ENCODE measurements at regions not wholly inside any gene's neighbourhood (a gene's known extent, or its start where the extent isn't known, plus 50 kb on each side); places are given as distances from the start of the nearest gene placed in this dataset.

DNA sequence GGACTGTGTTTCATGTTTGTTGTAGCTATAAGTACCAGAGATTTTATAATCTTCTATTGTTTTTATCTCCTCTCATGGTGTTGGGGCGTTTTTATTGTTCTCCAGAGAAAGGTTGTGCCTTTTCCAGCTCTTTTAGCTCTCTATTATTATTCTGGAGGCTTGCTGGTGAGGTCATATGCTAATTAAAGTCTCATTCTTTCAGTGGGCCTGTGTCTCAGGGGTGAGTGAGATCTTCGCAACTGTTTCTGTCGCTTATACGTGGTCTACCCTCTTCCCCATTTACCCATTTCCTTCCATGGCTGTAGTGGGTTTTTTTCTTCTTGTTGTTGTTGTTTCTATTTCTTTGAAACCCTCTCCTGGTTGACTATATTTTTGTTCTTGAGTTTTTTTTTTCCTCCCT, 584.9 kb downstream of the TMEM182 start:
- H3K79me2 ChIP-seq (ENCODE audit: insufficient read depth, low read length): no peaks in the 10 kb centered on the region
- H3K56ac ChIP-seq (ENCODE audit: insufficient read length, low read depth, low read length): no peak overlapping the region
- Mint-ChIP-seq H3K27ac (peak overlapping the region in 1 of 3 experiments; percentile 27; a peak in 1 of 7 replicates), H3K27me3 (ENCODE audit: low read depth) (no peaks in the 10 kb centered on the region), H3K9me3 (peaks cover 3 to 5% of the 10 kb centered on the region in 2 experiments; a peak in 2 of 5 replicates), H3K36me3 (ENCODE audit: insufficient read depth in 1 of 3, low read depth in 3 of 3) (no peaks in the 10 kb centered on the region; a peak in 1 of 7 replicates), H3K4me3 (peak overlapping the region in 1 of 2 experiments; percentile 14; a peak in 1 of 5 replicates), H3K4me1 (peaks cover 13% of the 10 kb centered on the region in 2 experiments)
- no peak overlapping the region for H4K5ac ChIP-seq (ENCODE audit: insufficient read length, low read depth, low read length)
- DNase-seq: no peak
- no peaks in the 10 kb centered on the region for H3K23me2 ChIP-seq (ENCODE audit: insufficient read length, low read depth, low read length, poor library complexity, severe bottlenecking)
- H3K4me1 ChIP-seq (ENCODE audit: insufficient read depth, low read length): no peaks in the 10 kb centered on the region
- no peak overlapping the region for H3T11ph ChIP-seq (ENCODE audit: low read length)
- H2AK5ac ChIP-seq (ENCODE audit: insufficient read length, low read length): no peak overlapping the region
- H2AFZ ChIP-seq (ENCODE audit: low read length): no peak overlapping the region
- H4K91ac ChIP-seq (ENCODE audit: insufficient read length, low read depth, low read length): no peak overlapping the region
- no peak overlapping the region for H3K4me2 ChIP-seq (ENCODE audit: insufficient read depth, insufficient read length, low read length)
- no peak overlapping the region for H2BK120ac ChIP-seq (ENCODE audit: low read depth, low read length, poor library complexity, severe bottlenecking)
- no peak overlapping the region for H2BK12ac ChIP-seq (ENCODE audit: insufficient read length, low read depth, low read length)
- no peak overlapping the region for H3K14ac ChIP-seq (ENCODE audit: insufficient read depth, low read length)
- no peaks in the 10 kb centered on the region for H3K27me3 ChIP-seq (ENCODE audit: insufficient read depth, low read length)
- H3K79me1 ChIP-seq (ENCODE audit: insufficient read depth, low read depth, low read length, poor library complexity, severe bottlenecking): no peaks in the 10 kb centered on the region
- no peak for TF ChIP-seq CTCF (conservative IDR thresholded peaks at IDR 0.05)
- H3K9ac ChIP-seq (ENCODE audit: extremely low read depth, insufficient read length, low read length): no peak overlapping the region
- no CpG with 5 or more reads among the region's 4 CpGs for WGBS (ENCODE audit: extremely low coverage, insufficient read length, low lambda C conversion rate)
- no peak overlapping the region for H2BK20ac ChIP-seq (ENCODE audit: low read depth, low read length, poor library complexity, severe bottlenecking)
- no peaks in the 10 kb centered on the region for H3K9me3 ChIP-seq (ENCODE audit: control insufficient read depth, low read depth, low read length)
- no peak overlapping the region for H3K18ac ChIP-seq (ENCODE audit: insufficient read length, low read depth, low read length)
- H3K4ac ChIP-seq (ENCODE audit: low read depth, low read length): no peak overlapping the region
- H2BK5ac ChIP-seq (ENCODE audit: insufficient read length, low read length): no peak overlapping the region
- H4K20me1 ChIP-seq (ENCODE audit: control insufficient read depth, insufficient read depth, insufficient read length): no peaks in the 10 kb centered on the region
- no peak overlapping the region for H3K23ac ChIP-seq (ENCODE audit: insufficient read length, low read depth, low read length)
- no peak overlapping the region for H2BK15ac ChIP-seq (ENCODE audit: low read depth, low read length)
- no peak overlapping the region for H4K8ac ChIP-seq (replicated peaks; ENCODE audit: insufficient read length, low read depth, low read length)
- H3K27ac ChIP-seq (ENCODE audit: insufficient read length, low read depth, low read length): no peak overlapping the region
